Activated CD8-positive, alpha-beta T cell treated with anti-CD3 and anti-CD28 coated beads, Interleukin-2, amount 10 ng/mL, durations not matched to agents 7 days and 5 days (primary cell): ENCODE measurements at regions not wholly inside any gene's neighbourhood (a gene's known extent, or its start where the extent isn't known, plus 50 kb on each side); places are given as distances from the start of the nearest gene placed in this dataset.

Experiments
- ATAC-seq: fragments of 150-1000 bp; cut with Tn5 transposase; one replicate; pipeline ENCODE4 v1.10.0; 2021; ENCODE audit warnings: moderate library complexity
- CTCF ChIA-PET: fragments of 350-600 bp; sonication (Branson Sonifier 250); formaldehyde crosslinking; loops from one replicate; lab custom pipeline; 2021; ENCODE audit warnings: antibody characterized with exemption; lab: Charles Lee
- POLR2A ChIA-PET: fragments of 350-600 bp; sonication (Branson Sonifier 250); formaldehyde crosslinking; loops from one replicate; lab custom pipeline; 2021; ENCODE audit warnings: antibody characterized with exemption; lab: Charles Lee
- DNase-seq: peaks from one replicate; pipeline ENCODE4 v3.0.0-alpha.2; 2020
- H3K27ac Mint-ChIP-seq: one replicate; pipeline ENCODE4 v1.8.0; 2021; ENCODE audit warnings: mild to moderate bottlenecking, mixed read lengths
- H3K27me3 Mint-ChIP-seq: one replicate; pipeline ENCODE4 v1.8.0; 2021; ENCODE audit warnings: low read depth, mixed read lengths
- H3K36me3 Mint-ChIP-seq: one replicate; pipeline ENCODE4 v1.8.0; 2021; ENCODE audit warnings: low read depth, mixed read lengths
- H3K4me1 Mint-ChIP-seq: one replicate; pipeline ENCODE4 v1.8.0; 2021; ENCODE audit warnings: low read depth, mixed read lengths
- H3K4me3 Mint-ChIP-seq: one replicate; pipeline ENCODE4 v1.8.0; 2021; ENCODE audit warnings: mild to moderate bottlenecking, mixed read lengths
- H3K9me3 Mint-ChIP-seq: one replicate; pipeline ENCODE4 v1.8.0; 2022; ENCODE audit warnings: mixed read lengths; ENCODE audit not compliant: insufficient read depth

- Mint-ChIP-seq H3K36me3 (no peaks in the 10 kb centered on the region), H3K27me3 (no peaks in the 10 kb centered on the region), H3K9me3 (no peaks in the 10 kb centered on the region), H3K4me1 (no peaks in the 10 kb centered on the region), H3K4me3 (no peak overlapping the region), H3K27ac (no peak overlapping the region)
- CTCF ChIA-PET = no interaction called here
- no peak for ATAC-seq
- POLR2A ChIA-PET = no interaction called here
- no peak for DNase-seq
These were observed 589.5 kb downstream of the ARL4A start for GRCh38 chr7:13276977-13277376.

GRCh38 chr7:13278020-13278419 lies 590.6 kb downstream of the ARL4A start:
- no peak overlapping the region for H3K27ac Mint-ChIP-seq
- H3K9me3 Mint-ChIP-seq = no peaks in the 10 kb centered on the region
- ChIA-PET CTCF (interaction anchor here (1.2 kb wide), 1 partner anchor 1413 kb away, joined by 6 read pairs; no protein-coding TSS in a partner anchor), POLR2A (no interaction called here)
- H3K4me3 Mint-ChIP-seq = no peak overlapping the region
- no peak for DNase-seq
- no peaks in the 10 kb centered on the region for H3K4me1 Mint-ChIP-seq
- ATAC-seq = no peak
- H3K36me3 Mint-ChIP-seq = no peaks in the 10 kb centered on the region
- H3K27me3 Mint-ChIP-seq = no peaks in the 10 kb centered on the region

GRCh38 chr7:13279854-13280435 lies 592.5 kb downstream of the ARL4A start:
- CTCF ChIA-PET = interaction anchor here (1.1 to 3.5 kb wide), 3 partner anchors 1179 to 1412 kb away, joined by 3 to 16 read pairs (median 3); no protein-coding TSS in a partner anchor
- Mint-ChIP-seq H3K27me3 (no peaks in the 10 kb centered on the region), H3K27ac (no peak overlapping the region), H3K4me3 (no peak overlapping the region), H3K4me1 (no peaks in the 10 kb centered on the region), H3K36me3 (no peaks in the 10 kb centered on the region), H3K9me3 (no peaks in the 10 kb centered on the region)
- no peak for DNase-seq
- POLR2A ChIA-PET = no interaction called here
- no peak for ATAC-seq

- Mint-ChIP-seq H3K4me3 (no peak overlapping the region), H3K27me3 (no peaks in the 10 kb centered on the region), H3K9me3 (no peaks in the 10 kb centered on the region), H3K4me1 (no peaks in the 10 kb centered on the region), H3K36me3 (no peaks in the 10 kb centered on the region), H3K27ac (no peak overlapping the region)
- CTCF ChIA-PET = interaction anchor here (1.0 to 3.5 kb wide), 2 partner anchors 1174 to 1409 kb away, joined by 3 to 16 read pairs; no protein-coding TSS in a partner anchor
- DNase-seq (no peak), ATAC-seq (no peak)
- POLR2A ChIA-PET = no interaction called here
These were observed 595.0 kb downstream of the ARL4A start for GRCh38 chr7:13282377-13282980.

- Mint-ChIP-seq H3K27me3 (no peaks in the 10 kb centered on the region), H3K4me3 (no peak overlapping the region), H3K27ac (no peak overlapping the region), H3K4me1 (no peaks in the 10 kb centered on the region), H3K9me3 (no peaks in the 10 kb centered on the region), H3K36me3 (no peaks in the 10 kb centered on the region)
- ATAC-seq (no peak), DNase-seq (no peak)
- POLR2A ChIA-PET = no interaction called here
- CTCF ChIA-PET = no interaction called here
These were observed 599.5 kb downstream of the ARL4A start for GRCh38 chr7:13286916-13287315.

- POLR2A ChIA-PET = no interaction called here
- ATAC-seq (no peak), DNase-seq (no peak)
- Mint-ChIP-seq H3K27ac (no peak overlapping the region), H3K27me3 (no peaks in the 10 kb centered on the region), H3K36me3 (no peaks in the 10 kb centered on the region), H3K4me3 (no peak overlapping the region), H3K4me1 (no peaks in the 10 kb centered on the region), H3K9me3 (no peaks in the 10 kb centered on the region)
- CTCF ChIA-PET = no interaction called here
These were observed 601.1 kb downstream of the ARL4A start for GRCh38 chr7:13288516-13288915.

DNA sequence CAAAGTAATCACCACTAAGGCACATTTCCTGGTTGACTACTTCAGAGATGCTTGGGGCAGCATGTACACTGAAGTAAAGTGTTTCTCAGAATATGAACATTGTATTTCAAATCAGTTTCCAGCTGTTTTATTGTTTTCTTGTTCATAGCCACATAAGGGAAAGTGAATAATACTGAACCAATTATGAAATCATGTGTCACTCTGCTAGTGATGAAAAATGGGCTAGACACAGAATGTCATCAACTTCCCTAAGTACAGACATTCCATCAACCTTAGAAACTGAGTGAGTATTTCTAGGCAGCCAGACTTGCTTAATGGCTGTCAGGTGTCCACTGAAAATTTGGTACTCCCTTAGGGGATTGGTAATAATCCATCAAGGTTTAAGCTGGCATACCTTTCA lies 603.5 kb downstream of the ARL4A start:
- DNase-seq (no peak), ATAC-seq (no peak)
- Mint-ChIP-seq H3K27ac (no peak overlapping the region), H3K9me3 (no peaks in the 10 kb centered on the region), H3K27me3 (no peaks in the 10 kb centered on the region), H3K4me1 (no peaks in the 10 kb centered on the region), H3K4me3 (no peak overlapping the region), H3K36me3 (no peaks in the 10 kb centered on the region)
- POLR2A ChIA-PET = no interaction called here
- CTCF ChIA-PET = no interaction called here

GRCh38 chr7:13293264-13294002 lies 606.0 kb downstream of the ARL4A start:
- Mint-ChIP-seq H3K4me3 (no peak overlapping the region), H3K9me3 (no peaks in the 10 kb centered on the region), H3K36me3 (no peaks in the 10 kb centered on the region), H3K4me1 (no peaks in the 10 kb centered on the region), H3K27ac (no peak overlapping the region), H3K27me3 (no peaks in the 10 kb centered on the region)
- ATAC-seq (no peak), DNase-seq (no peak)
- ChIA-PET POLR2A (no interaction called here), CTCF (no interaction called here)

GRCh38 chr7:13307040-13307439 lies 619.6 kb downstream of the ARL4A start:
- H3K4me3 Mint-ChIP-seq = no peak overlapping the region
- CTCF ChIA-PET = no interaction called here
- DNase-seq (no peak), ATAC-seq (no peak)
- peaks cover 10% of the 10 kb centered on the region for H3K9me3 Mint-ChIP-seq
- no peaks in the 10 kb centered on the region for H3K36me3 Mint-ChIP-seq
- H3K4me1 Mint-ChIP-seq = no peaks in the 10 kb centered on the region
- no peak overlapping the region for H3K27ac Mint-ChIP-seq
- H3K27me3 Mint-ChIP-seq = no peaks in the 10 kb centered on the region
- POLR2A ChIA-PET = no interaction called here

DNA sequence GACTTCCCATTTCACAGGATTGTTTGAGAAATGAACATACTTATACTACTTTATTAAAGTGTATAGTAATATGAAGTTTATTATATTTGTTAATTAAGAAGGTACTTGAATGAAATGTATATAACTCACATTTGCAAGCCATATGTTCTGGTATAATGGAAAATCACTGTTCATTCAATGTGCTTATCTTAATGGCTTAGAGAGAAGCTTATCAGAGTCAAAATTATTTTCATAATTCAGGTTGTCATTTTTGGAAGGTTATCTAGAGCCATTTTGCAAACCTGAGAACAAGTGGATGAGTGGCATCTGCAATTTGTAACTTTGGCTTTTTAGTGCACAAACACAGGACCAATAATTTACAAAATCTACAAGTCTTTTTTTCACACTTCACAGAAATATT lies 621.0 kb downstream of the ARL4A start:
- H3K27ac Mint-ChIP-seq = no peak overlapping the region
- ChIA-PET CTCF (no interaction called here), POLR2A (no interaction called here)
- DNase-seq (no peak), ATAC-seq (no peak)
- peaks cover 20% of the 10 kb centered on the region for H3K9me3 Mint-ChIP-seq
- no peaks in the 10 kb centered on the region for H3K36me3 Mint-ChIP-seq
- no peaks in the 10 kb centered on the region for H3K27me3 Mint-ChIP-seq
- H3K4me3 Mint-ChIP-seq = no peak overlapping the region
- no peaks in the 10 kb centered on the region for H3K4me1 Mint-ChIP-seq

DNA sequence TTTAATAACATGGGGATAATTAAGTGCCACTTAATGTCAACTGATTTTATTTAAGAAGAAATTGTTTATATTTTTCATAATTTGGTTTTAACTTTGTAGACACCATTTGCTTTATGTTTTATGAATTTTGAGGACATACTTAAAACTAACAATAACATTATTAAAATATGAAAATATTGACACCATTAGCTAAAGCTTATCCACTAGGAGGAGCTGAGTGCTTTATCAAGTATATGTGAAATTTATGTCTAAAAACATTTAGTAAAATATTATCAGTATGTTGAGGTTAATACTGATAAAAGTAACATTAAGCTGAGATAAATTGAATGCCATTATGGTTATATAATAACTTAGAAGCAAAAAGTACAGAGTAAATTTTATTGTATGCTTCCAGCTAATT lies 622.1 kb downstream of the ARL4A start:
- ChIA-PET POLR2A (no interaction called here), CTCF (interaction anchor here (0.9 kb wide), 1 partner anchor 10 kb away, joined by 3 read pairs; no protein-coding TSS in a partner anchor)
- DNase-seq = no peak
- Mint-ChIP-seq H3K36me3 (no peaks in the 10 kb centered on the region), H3K4me3 (no peak overlapping the region), H3K9me3 (peaks cover 20% of the 10 kb centered on the region), H3K27me3 (no peaks in the 10 kb centered on the region), H3K27ac (no peak overlapping the region), H3K4me1 (no peaks in the 10 kb centered on the region)
- ATAC-seq = no peak

- ChIA-PET CTCF (no interaction called here), POLR2A (no interaction called here)
- DNase-seq = no peak
- Mint-ChIP-seq H3K27ac (no peak overlapping the region), H3K4me1 (no peaks in the 10 kb centered on the region), H3K4me3 (no peak overlapping the region), H3K36me3 (no peaks in the 10 kb centered on the region), H3K27me3 (no peaks in the 10 kb centered on the region), H3K9me3 (peaks cover 20% of the 10 kb centered on the region)
- no peak for ATAC-seq
These were observed 624.9 kb downstream of the ARL4A start for GRCh38 chr7:13312307-13312706.
